Mesendoderm (in vitro differentiated cells): ENCODE measurements at regions not wholly inside any gene's neighbourhood (a gene's known extent, or its start where the extent isn't known, plus 50 kb on each side); places are given as distances from the start of the nearest gene placed in this dataset.
"Not testable (repeated sequence)": the region's sequence is repeated elsewhere in the genome, so short reads cannot be mapped to it uniquely, and the experiment has no call there.

Experiments
- DNase-seq: peaks from one replicate; pipeline ENCODE4 v3.0.0; 2013
- H2AK5ac ChIP-seq: 2 replicates; pipeline ENCODE4 v1.6.1; 2013; ENCODE audit warnings: low read length, inconsistent platforms
- H2BK120ac ChIP-seq: 2 replicates; pipeline ENCODE4 v1.6.1; 2013; ENCODE audit warnings: low read depth, mild to moderate bottlenecking, low read length, moderate library complexity, mixed read lengths
- H2BK15ac ChIP-seq: replicated peaks from 2 replicates; pipeline ENCODE4 v1.6.1; 2013; ENCODE audit warnings: low read depth, mild to moderate bottlenecking, moderate library complexity
- H2BK5ac ChIP-seq: 2 replicates; pipeline ENCODE4 v1.6.1; 2013; ENCODE audit warnings: low read length, inconsistent platforms
- H3K18ac ChIP-seq: 2 replicates; pipeline ENCODE4 v1.6.1; 2013; ENCODE audit warnings: mild to moderate bottlenecking, low read length, mixed read lengths
- H3K23ac ChIP-seq: one replicate; pipeline ENCODE4 v1.6.1; 2013; ENCODE audit warnings: low read length
- H3K27ac ChIP-seq: 2 replicates; pipeline ENCODE4 v1.5.1; 2013; ENCODE audit warnings: low read depth, mild to moderate bottlenecking, inconsistent platforms, low read length, moderate library complexity
- H3K27me3 ChIP-seq: 2 replicates; pipeline ENCODE4 v1.6.1; 2013; ENCODE audit warnings: low read length, control low read depth, mild to moderate bottlenecking, inconsistent platforms; ENCODE audit not compliant: insufficient read depth, poor library complexity
- H3K36me3 ChIP-seq: 2 replicates; pipeline ENCODE4 v1.6.1; 2013; ENCODE audit warnings: low read length, inconsistent platforms; ENCODE audit not compliant: control insufficient read depth, insufficient read depth
- H3K4ac ChIP-seq: one replicate; pipeline ENCODE4 v1.6.1; 2013; ENCODE audit warnings: low read depth, mild to moderate bottlenecking, low read length, moderate library complexity
- H3K4me1 ChIP-seq: 2 replicates; pipeline ENCODE4 v1.6.1; 2013; ENCODE audit warnings: low read depth, low read length, inconsistent platforms; ENCODE audit not compliant: control insufficient read depth
- H3K4me2 ChIP-seq: 2 replicates; pipeline ENCODE4 v1.6.1; 2013; ENCODE audit warnings: low read length
- H3K4me3 ChIP-seq: 2 replicates; pipeline ENCODE4 v1.5.1; 2013; ENCODE audit warnings: mild to moderate bottlenecking, low read length
- H3K56ac ChIP-seq: one replicate; pipeline ENCODE4 v1.6.1; 2013; ENCODE audit warnings: low read length
- H3K79me1 ChIP-seq: 2 replicates; pipeline ENCODE4 v1.6.1; 2013; ENCODE audit warnings: low read length, inconsistent platforms
- H3K79me2 ChIP-seq: 2 replicates; pipeline ENCODE4 v1.6.1; 2013; ENCODE audit warnings: mild to moderate bottlenecking, low read length; ENCODE audit not compliant: control insufficient read depth, insufficient read depth
- H3K9ac ChIP-seq: 2 replicates; pipeline ENCODE4 v1.6.1; 2013; ENCODE audit warnings: low read length, inconsistent platforms
- H4K5ac ChIP-seq: one replicate; pipeline ENCODE4 v1.6.1; 2013; ENCODE audit warnings: low read length
- H4K8ac ChIP-seq: one replicate; pipeline ENCODE4 v1.6.1; 2013; ENCODE audit warnings: low read depth, mild to moderate bottlenecking, control low read depth, low read length, moderate library complexity
- WGBS: extraction: QIAGEN DNeasy Blood & Tissue Kit; methylation state at CpG from one replicate; pipeline ENCODE4 v1.1.7; 2013; ENCODE audit warnings: low lambda C conversion rate, missing lambda C conversion rate; ENCODE audit not compliant: insufficient coverage; ENCODE audit errors: extremely low coverage; 5-methylcytosine and 5-hydroxymethylcytosine counted together

GRCh38 chr13:81871751-81872325 is 1530.9 kb upstream of the SPRY2 start:
- H2BK15ac ChIP-seq, H4K5ac ChIP-seq, H2AK5ac ChIP-seq, H3K9ac ChIP-seq, H3K23ac ChIP-seq, H3K4me1 ChIP-seq, H3K27me3 ChIP-seq, H3K18ac ChIP-seq, H3K79me1 ChIP-seq, H4K8ac ChIP-seq, H3K79me2 ChIP-seq, H3K4me3 ChIP-seq, H3K4me2 ChIP-seq, H3K36me3 ChIP-seq: not testable (repeated sequence)
- peak; percentile 91 for DNase-seq
- peak overlapping the region; percentile 35 for H2BK120ac ChIP-seq
- peak overlapping the region; percentile 93 for H2BK5ac ChIP-seq
- no CpG with 5 or more reads among the region's 4 CpGs for WGBS
- H3K56ac ChIP-seq: peak overlapping the region; percentile 60
- peak overlapping the region; percentile 55 for H3K4ac ChIP-seq
- H3K27ac ChIP-seq: peak overlapping the region; percentile 77

GRCh38 chr13:81848291-81848690 is 1507.4 kb upstream of the SPRY2 start:
- no peak overlapping the region for H3K56ac ChIP-seq
- H2BK5ac ChIP-seq: no peak overlapping the region

GRCh38 chr13:81846771-81847170 is 1505.8 kb upstream of the SPRY2 start:
- Histone ChIP-seq H3K23ac (no peak overlapping the region), H3K9ac (no peak overlapping the region), H3K56ac (no peak overlapping the region), H3K27ac (no peak overlapping the region), H3K36me3 (no peaks in the 10 kb centered on the region), H3K27me3 (no peaks in the 10 kb centered on the region), H2BK5ac (no peak overlapping the region), H2BK15ac (no peak overlapping the region), H4K5ac (no peak overlapping the region), H3K4me2 (no peak overlapping the region), H4K8ac (no peak overlapping the region), H3K18ac (no peak overlapping the region), H2AK5ac (no peak overlapping the region), H3K4me3 (no peak overlapping the region), H3K79me1 (no peaks in the 10 kb centered on the region), H3K4ac (no peak overlapping the region), H3K79me2 (no peaks in the 10 kb centered on the region), H3K4me1 (no peaks in the 10 kb centered on the region), H2BK120ac (no peak overlapping the region)
- no CpG with 5 or more reads among the region's 2 CpGs for WGBS
- no peak for DNase-seq

More at GRCh38 chr13:81848291-81848690, 1507.4 kb upstream of the SPRY2 start:
- no peak overlapping the region for H3K4me2 ChIP-seq
- no peak overlapping the region for H3K4me3 ChIP-seq
- H2AK5ac ChIP-seq: no peak overlapping the region
- H3K9ac ChIP-seq: no peak overlapping the region
- no peak overlapping the region for H3K23ac ChIP-seq
- no peaks in the 10 kb centered on the region for H3K27me3 ChIP-seq
- H3K27ac ChIP-seq: no peak overlapping the region
- H3K79me1 ChIP-seq: no peaks in the 10 kb centered on the region
- no peak overlapping the region for H2BK120ac ChIP-seq
- H3K36me3 ChIP-seq: no peaks in the 10 kb centered on the region
- no peak overlapping the region for H3K18ac ChIP-seq
- no peaks in the 10 kb centered on the region for H3K79me2 ChIP-seq
- H2BK15ac ChIP-seq: no peak overlapping the region
- no peak overlapping the region for H4K8ac ChIP-seq
- no peaks in the 10 kb centered on the region for H3K4me1 ChIP-seq
- no peak overlapping the region for H4K5ac ChIP-seq
- H3K4ac ChIP-seq: no peak overlapping the region
- DNase-seq: no peak

GRCh38 chr13:81821259-81821658 is 1480.3 kb upstream of the SPRY2 start:
- Histone ChIP-seq H3K18ac (no peak overlapping the region), H3K56ac (no peak overlapping the region), H3K79me1 (no peaks in the 10 kb centered on the region), H3K9ac (no peak overlapping the region), H3K79me2 (no peaks in the 10 kb centered on the region), H2BK5ac (no peak overlapping the region), H3K4me3 (no peak overlapping the region), H3K4me1 (no peaks in the 10 kb centered on the region), H2BK120ac (no peak overlapping the region), H4K8ac (no peak overlapping the region), H2AK5ac (no peak overlapping the region), H3K4ac (no peak overlapping the region), H3K4me2 (no peak overlapping the region), H3K27ac (no peak overlapping the region), H3K23ac (no peak overlapping the region), H2BK15ac (no peak overlapping the region), H3K27me3 (no peaks in the 10 kb centered on the region), H3K36me3 (no peaks in the 10 kb centered on the region), H4K5ac (no peak overlapping the region)
- DNase-seq: no peak
- 100% methylated on average over 1 of the region's 11 CpGs for WGBS

GRCh38 chr13:81800433-81800832 is 1459.5 kb upstream of the SPRY2 start:
- WGBS: no CpG with 5 or more reads among the region's 1 CpG
- Histone ChIP-seq H4K8ac (no peak overlapping the region), H3K56ac (no peak overlapping the region)

GRCh38 chr13:81795710-81796109 is 1454.8 kb upstream of the SPRY2 start:
- no CpG with 5 or more reads among the region's 1 CpG for WGBS

More at GRCh38 chr13:81800433-81800832, 1459.5 kb upstream of the SPRY2 start:
- no peaks in the 10 kb centered on the region for H3K79me1 ChIP-seq
- no peaks in the 10 kb centered on the region for H3K27me3 ChIP-seq
- no peak overlapping the region for H3K18ac ChIP-seq
- no peaks in the 10 kb centered on the region for H3K36me3 ChIP-seq
- H3K4me1 ChIP-seq: no peaks in the 10 kb centered on the region
- H3K27ac ChIP-seq: no peak overlapping the region
- DNase-seq: no peak
- no peak overlapping the region for H3K4me2 ChIP-seq
- H4K5ac ChIP-seq: no peak overlapping the region
- H2BK15ac ChIP-seq: no peak overlapping the region
- H3K9ac ChIP-seq: no peak overlapping the region
- no peak overlapping the region for H3K23ac ChIP-seq
- no peak overlapping the region for H3K4me3 ChIP-seq
- no peak overlapping the region for H2BK120ac ChIP-seq
- H2BK5ac ChIP-seq: no peak overlapping the region
- H3K4ac ChIP-seq: no peak overlapping the region
- no peaks in the 10 kb centered on the region for H3K79me2 ChIP-seq
- no peak overlapping the region for H2AK5ac ChIP-seq

More at GRCh38 chr13:81795710-81796109, 1454.8 kb upstream of the SPRY2 start:
- no peak overlapping the region for H3K4me2 ChIP-seq
- no peak overlapping the region for H3K18ac ChIP-seq
- no peak overlapping the region for H3K56ac ChIP-seq
- no peaks in the 10 kb centered on the region for H3K4me1 ChIP-seq
- H2AK5ac ChIP-seq: no peak overlapping the region
- H3K4me3 ChIP-seq: no peak overlapping the region
- H3K36me3 ChIP-seq: no peaks in the 10 kb centered on the region
- H2BK120ac ChIP-seq: no peak overlapping the region
- no peak overlapping the region for H4K5ac ChIP-seq
- no peak overlapping the region for H2BK5ac ChIP-seq
- no peak for DNase-seq
- no peaks in the 10 kb centered on the region for H3K79me1 ChIP-seq
- H3K4ac ChIP-seq: no peak overlapping the region
- no peaks in the 10 kb centered on the region for H3K27me3 ChIP-seq
- no peak overlapping the region for H3K23ac ChIP-seq
- H3K9ac ChIP-seq: no peak overlapping the region
- no peaks in the 10 kb centered on the region for H3K79me2 ChIP-seq
- H4K8ac ChIP-seq: no peak overlapping the region
- no peak overlapping the region for H2BK15ac ChIP-seq
- no peak overlapping the region for H3K27ac ChIP-seq
